H1 (cell line): ENCODE measurements at regions not wholly inside any gene's neighbourhood (a gene's known extent, or its start where the extent isn't known, plus 50 kb on each side); places are given as distances from the start of the nearest gene placed in this dataset.

Experiments used
- CTCF ChIP-seq, 3 experiments: IDR thresholded peaks; 1 replicate in 2 of 3; 2 replicates in 1 of 3; pipeline versions ENCODE4 v1.5.1 to v1.6.1; 2011; ENCODE audit warnings: low read length in 3 of 3, mild to moderate bottlenecking in 3 of 3, inconsistent platforms in 2 of 3, low read depth in 1 of 3, moderate library complexity in 1 of 3; ENCODE audit not compliant: insufficient read depth in 1 of 3; ENCODE audit errors: control extremely low read depth in 1 of 3
- JUND ChIP-seq: IDR thresholded peaks from 2 replicates; pipeline ENCODE4 v1.6.1; 2011; ENCODE audit warnings: mild to moderate bottlenecking, improper control_type of control experiment, low read length
- RNF2 ChIP-seq: fragments of 200-900, 300-1000 bp; sonication (generic); IDR thresholded peaks from 2 replicates; pipeline ENCODE4 v1.7.1; 2016; ENCODE audit warnings: borderline replicate concordance, low read depth, mild to moderate bottlenecking, antibody characterized with exemption, low read length; ENCODE audit not compliant: poor library complexity, severe bottlenecking; ENCODE audit errors: missing control alignments
- USF2 ChIP-seq: IDR thresholded peaks from 2 replicates; pipeline ENCODE4 v1.6.1; 2011; ENCODE audit warnings: low read length, improper control_type of control experiment

- no peak for TF ChIP-seq CTCF (IDR thresholded peaks at IDR 0.05; ENCODE audit: control extremely low read depth in 1 of 3, insufficient read depth in 1 of 3, low read depth in 1 of 3, low read length in 3 of 3)
- no peak for TF ChIP-seq JUND
- no peak for TF ChIP-seq USF2
- no peak for TF ChIP-seq RNF2
Observed at GRCh38 chr6:105797983-105798453, 288.1 kb upstream of the PRDM1 start.
